H9 (cell line): ENCODE measurements at regions not wholly inside any gene's neighbourhood (a gene's known extent, or its start where the extent isn't known, plus 50 kb on each side); places are given as distances from the start of the nearest gene placed in this dataset.

Source experiments
- DNase-seq: peaks from one replicate; pipeline ENCODE4 v3.0.0-alpha.2; 2017
- H2AFZ ChIP-seq: one replicate; pipeline ENCODE4 v1.6.1; 2013; ENCODE audit warnings: mild to moderate bottlenecking, low read length, control low read depth, moderate library complexity
- H2AK5ac ChIP-seq: 2 replicates; pipeline ENCODE4 v1.6.1; 2013; ENCODE audit warnings: low read length, control low read depth, mixed read lengths; ENCODE audit not compliant: insufficient read length
- H2BK120ac ChIP-seq: one replicate; pipeline ENCODE4 v1.6.1; 2013; ENCODE audit warnings: low read depth, mild to moderate bottlenecking, low read length, control low read depth, inconsistent platforms; ENCODE audit not compliant: poor library complexity, severe bottlenecking
- H2BK12ac ChIP-seq: 2 replicates; pipeline ENCODE4 v1.6.1; 2013; ENCODE audit warnings: low read length, control low read depth, mixed read lengths, low read depth; ENCODE audit not compliant: insufficient read length
- H2BK15ac ChIP-seq: 2 replicates; pipeline ENCODE4 v1.6.1; 2013; ENCODE audit warnings: low read depth, low read length, control low read depth
- H2BK20ac ChIP-seq: one replicate; pipeline ENCODE4 v1.6.1; 2013; ENCODE audit warnings: low read depth, mild to moderate bottlenecking, low read length, control low read depth, inconsistent platforms; ENCODE audit not compliant: poor library complexity, severe bottlenecking
- H2BK5ac ChIP-seq: 2 replicates; pipeline ENCODE4 v1.6.1; 2013; ENCODE audit warnings: low read length, control low read depth, mixed read lengths; ENCODE audit not compliant: insufficient read length
- H3K14ac ChIP-seq: 2 replicates; pipeline ENCODE4 v1.6.1; 2013; ENCODE audit warnings: low read length, control low read depth; ENCODE audit not compliant: insufficient read depth
- H3K18ac ChIP-seq: 2 replicates; pipeline ENCODE4 v1.6.1; 2013; ENCODE audit warnings: low read depth, mild to moderate bottlenecking, mixed read lengths, low read length, control low read depth; ENCODE audit not compliant: insufficient read length
- H3K23ac ChIP-seq: 2 replicates; pipeline ENCODE4 v1.6.1; 2013; ENCODE audit warnings: low read length, control low read depth, mixed read lengths, low read depth; ENCODE audit not compliant: insufficient read length
- H3K23me2 ChIP-seq: 2 replicates; pipeline ENCODE4 v1.6.1; 2013; ENCODE audit warnings: low read depth, mild to moderate bottlenecking, mixed read lengths, low read length, control low read depth; ENCODE audit not compliant: insufficient read length, poor library complexity, severe bottlenecking
- H3K27ac ChIP-seq: 2 replicates; pipeline ENCODE4 v1.5.1; 2013; ENCODE audit warnings: low read length, control low read depth, mixed read lengths, low read depth; ENCODE audit not compliant: insufficient read length
- H3K27me3 ChIP-seq: 2 replicates; pipeline ENCODE4 v1.6.1; 2013; ENCODE audit warnings: low read length, control low read depth, inconsistent platforms; ENCODE audit not compliant: insufficient read depth
- H3K4ac ChIP-seq: 2 replicates; pipeline ENCODE4 v1.6.1; 2013; ENCODE audit warnings: low read depth, mild to moderate bottlenecking, control low read depth, inconsistent platforms, low read length, moderate library complexity
- H3K4me1 ChIP-seq: 2 replicates; pipeline ENCODE4 v1.6.1; 2013; ENCODE audit warnings: low read length, control low read depth, inconsistent platforms; ENCODE audit not compliant: insufficient read depth
- H3K4me2 ChIP-seq: 2 replicates; pipeline ENCODE4 v1.6.1; 2013; ENCODE audit warnings: low read length, control low read depth, mixed read lengths; ENCODE audit not compliant: insufficient read length, insufficient read depth
- H3K56ac ChIP-seq: 2 replicates; pipeline ENCODE4 v1.6.1; 2013; ENCODE audit warnings: low read depth, mild to moderate bottlenecking, mixed read lengths, low read length, control low read depth; ENCODE audit not compliant: insufficient read length
- H3K79me1 ChIP-seq: 2 replicates; pipeline ENCODE4 v1.6.1; 2013; ENCODE audit warnings: low read depth, mild to moderate bottlenecking, moderate library complexity, low read length, control low read depth, inconsistent platforms; ENCODE audit not compliant: insufficient read depth, poor library complexity, severe bottlenecking
- H3K79me2 ChIP-seq: 2 replicates; pipeline ENCODE4 v1.6.1; 2013; ENCODE audit warnings: low read length, control low read depth, inconsistent platforms; ENCODE audit not compliant: insufficient read depth
- H3K9ac ChIP-seq: 2 replicates; pipeline ENCODE4 v1.6.1; 2013; ENCODE audit warnings: low read length, control low read depth, mixed read lengths; ENCODE audit not compliant: insufficient read length; ENCODE audit errors: extremely low read depth
- H3K9me3 ChIP-seq: one replicate; pipeline ENCODE4 v1.6.1; 2013; ENCODE audit warnings: low read depth, low read length, inconsistent platforms; ENCODE audit not compliant: control insufficient read depth
- H3T11ph ChIP-seq: one replicate; pipeline ENCODE4 v1.6.1; 2013; ENCODE audit warnings: mild to moderate bottlenecking, low read length, control low read depth, inconsistent platforms
- H4K20me1 ChIP-seq: one replicate; pipeline ENCODE4 v1.6.1; 2013; ENCODE audit not compliant: control insufficient read depth, insufficient read length, insufficient read depth
- H4K5ac ChIP-seq: 2 replicates; pipeline ENCODE4 v1.6.1; 2013; ENCODE audit warnings: low read depth, mild to moderate bottlenecking, mixed read lengths, low read length, control low read depth; ENCODE audit not compliant: insufficient read length
- H4K8ac ChIP-seq: replicated peaks from 2 replicates; pipeline ENCODE4 v1.6.1; 2013; ENCODE audit warnings: low read length, control low read depth, mixed read lengths, low read depth; ENCODE audit not compliant: insufficient read length
- H4K91ac ChIP-seq: 2 replicates; pipeline ENCODE4 v1.6.1; 2013; ENCODE audit warnings: low read depth, mild to moderate bottlenecking, moderate library complexity, mixed read lengths, low read length, control low read depth; ENCODE audit not compliant: insufficient read length
- H3K27ac Mint-ChIP-seq, 3 experiments: 2 replicates in 2 of 3; 3 replicates in 1 of 3; pipeline ENCODE4 v1.8.0; 2020 to 2021; ENCODE audit warnings: mixed read lengths in 3 of 3, mild to moderate bottlenecking in 1 of 3, moderate library complexity in 1 of 3
- H3K27me3 Mint-ChIP-seq: 2 replicates; pipeline ENCODE4 v1.8.0; 2021; ENCODE audit warnings: low read depth, mild to moderate bottlenecking, moderate library complexity, mixed read lengths
- H3K36me3 Mint-ChIP-seq, 3 experiments: 2 replicates in 2 of 3; 3 replicates in 1 of 3; pipeline ENCODE4 v1.8.0; 2020 to 2021; ENCODE audit warnings: low read depth in 3 of 3, mixed read lengths in 3 of 3; ENCODE audit not compliant: insufficient read depth in 1 of 3
- H3K4me1 Mint-ChIP-seq, 2 experiments: 2 replicates each; pipeline ENCODE4 v1.8.0; 2020; ENCODE audit warnings: mixed read lengths in 2 of 2
- H3K4me3 Mint-ChIP-seq, 2 experiments: 2 replicates in 1 of 2; 3 replicates in 1 of 2; pipeline ENCODE4 v1.8.0; 2020 to 2021; ENCODE audit warnings: mild to moderate bottlenecking in 2 of 2, mixed read lengths in 2 of 2, moderate library complexity in 1 of 2
- H3K9me3 Mint-ChIP-seq, 2 experiments: 2 replicates in 1 of 2; 3 replicates in 1 of 2; pipeline ENCODE4 v1.8.0; 2020; ENCODE audit warnings: mild to moderate bottlenecking in 2 of 2, mixed read lengths in 2 of 2, moderate library complexity in 1 of 2
- CTCF ChIP-seq: fragments of 200-600 bp; sonication (generic); conservative IDR thresholded peaks from 3 replicates; pipeline ENCODE4 v1.8.0; 2021; ENCODE audit warnings: antibody characterized with exemption, mild to moderate bottlenecking
- WGBS: extraction: QIAGEN DNeasy Blood & Tissue Kit; methylation state at CpG from one replicate; pipeline ENCODE4 v1.1.7; 2013; ENCODE audit warnings: missing lambda C conversion rate, low lambda C conversion rate, mixed read lengths; ENCODE audit not compliant: insufficient read length; ENCODE audit errors: extremely low coverage; 5-methylcytosine and 5-hydroxymethylcytosine counted together

DNA sequence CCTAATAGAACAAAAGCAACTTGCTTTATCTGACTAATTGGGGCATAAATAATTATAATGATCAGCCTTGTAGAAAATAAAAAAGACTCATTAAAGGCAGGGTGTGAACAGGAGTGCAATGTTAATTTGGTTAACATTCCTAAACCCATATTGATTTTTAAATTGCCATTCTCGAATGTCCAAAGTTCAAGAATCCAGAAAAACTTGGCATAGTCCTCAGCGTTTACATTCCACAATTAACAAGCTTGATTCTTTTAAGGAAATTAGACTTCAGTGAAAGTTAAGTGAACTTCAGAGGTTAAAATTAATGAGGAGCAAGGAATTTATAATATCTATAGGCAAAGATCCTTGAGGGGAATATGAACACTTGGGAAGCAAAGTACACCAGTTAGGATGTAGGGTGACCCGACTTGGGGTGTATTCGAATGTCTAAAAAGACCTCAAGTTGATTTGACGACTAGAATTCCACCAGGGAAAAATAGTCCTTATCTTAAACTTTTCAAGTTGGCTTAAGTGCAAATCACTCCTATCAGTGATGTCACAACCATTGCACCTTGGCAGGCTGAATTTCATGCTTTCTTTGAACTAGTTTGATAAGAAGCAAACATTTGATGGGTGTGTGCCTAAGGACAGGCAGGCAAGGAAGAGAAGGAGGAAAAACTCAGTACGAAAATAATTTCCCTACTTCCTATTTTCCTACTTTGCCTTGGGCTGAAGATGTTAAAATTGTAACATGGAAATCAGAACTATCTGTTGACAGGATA is 830.4 kb upstream of the COBL start:
- Mint-ChIP-seq H3K27me3 (no peaks in the 10 kb centered on the region), H3K36me3 (peaks cover 0 to 3% (median 2%) of the 10 kb centered on the region in 3 experiments; a peak in 4 of 7 replicates), H3K9me3 (peaks cover 0 to 4% of the 10 kb centered on the region in 2 experiments; a peak in 1 of 5 replicates), H3K4me3 (no peak overlapping the region), H3K27ac (no peak overlapping the region), H3K4me1 (peaks cover 8 to 18% of the 10 kb centered on the region in 2 experiments)
- Histone ChIP-seq H3K27ac (no peak overlapping the region), H3K79me2 (no peaks in the 10 kb centered on the region), H3T11ph (no peak overlapping the region), H2BK5ac (no peak overlapping the region), H3K4ac (no peak overlapping the region), H2BK20ac (no peak overlapping the region), H4K8ac (no peak overlapping the region), H4K20me1 (no peaks in the 10 kb centered on the region), H3K79me1 (no peaks in the 10 kb centered on the region), H3K18ac (no peak overlapping the region), H2AK5ac (no peak overlapping the region), H3K4me1 (no peaks in the 10 kb centered on the region), H4K91ac (no peak overlapping the region), H3K4me2 (no peak overlapping the region), H2BK120ac (no peak overlapping the region), H2BK12ac (no peak overlapping the region), H4K5ac (no peak overlapping the region), H3K27me3 (no peaks in the 10 kb centered on the region), H2BK15ac (no peak overlapping the region), H3K9ac (no peak overlapping the region), H3K56ac (no peak overlapping the region), H2AFZ (no peak overlapping the region), H3K23me2 (no peaks in the 10 kb centered on the region), H3K9me3 (no peaks in the 10 kb centered on the region), H3K23ac (no peak overlapping the region), H3K14ac (no peak overlapping the region)
- TF ChIP-seq CTCF: no peak
- WGBS: no CpG with 5 or more reads among the region's 6 CpGs
- no peak for DNase-seq
